ENCODE measurements at regions not wholly inside any gene's neighbourhood (a gene's known extent, or its start where the extent isn't known, plus 50 kb on each side); places are given as distances from the start of the nearest gene placed in this dataset.
"Not testable (repeated sequence)": the region's sequence is repeated elsewhere in the genome, so short reads cannot be mapped to it uniquely, and the experiment has no call there.

GRCh38 chr4:81375745-81376144, 96.0 kb downstream of the RASGEF1B start:
- no peak for DNase-seq (ENCODE audit: low read depth, low spot score)

GRCh38 chr4:81369886-81370285, 101.8 kb downstream of the RASGEF1B start:
- DNase-seq (ENCODE audit: low read depth, low spot score) = no peak

GRCh38 chr4:81366779-81367178, 104.9 kb downstream of the RASGEF1B start:
- no peak for DNase-seq (ENCODE audit: low read depth, low spot score)

- no peak for DNase-seq (ENCODE audit: low read depth, low spot score)
Observed at GRCh38 chr4:81360737-81361136, 111.0 kb downstream of the RASGEF1B start.

GRCh38 chr4:81359207-81359606, 112.5 kb downstream of the RASGEF1B start:
- DNase-seq (ENCODE audit: low read depth, low spot score) = no peak

- DNase-seq (ENCODE audit: low read depth, low spot score) = no peak
Observed at GRCh38 chr4:81358154-81358553, 113.6 kb downstream of the RASGEF1B start.

- DNase-seq (ENCODE audit: low read depth, low spot score) = no peak
Observed at GRCh38 chr4:81356621-81357020, 115.1 kb downstream of the RASGEF1B start.

- no peak for DNase-seq (ENCODE audit: low read depth, low spot score)
Observed at GRCh38 chr4:81355136-81355535, 116.6 kb downstream of the RASGEF1B start.

- no peak for DNase-seq (ENCODE audit: low read depth, low spot score)
Observed at GRCh38 chr4:81353861-81354260, 117.8 kb downstream of the RASGEF1B start.

- DNase-seq (ENCODE audit: low read depth, low spot score) = no peak
Observed at GRCh38 chr4:81352446-81352835, 119.3 kb downstream of the RASGEF1B start.

- peak; percentile 19 for DNase-seq (ENCODE audit: low read depth, low spot score)
Observed at GRCh38 chr4:81351654-81352445, 119.9 kb downstream of the RASGEF1B start.

- DNase-seq (ENCODE audit: low read depth, low spot score) = no peak
Observed at GRCh38 chr4:81350040-81350439, 121.7 kb downstream of the RASGEF1B start.

- DNase-seq (ENCODE audit: low read depth, low spot score) = no peak
Observed at GRCh38 chr4:81348778-81349094, 123.0 kb downstream of the RASGEF1B start.

- DNase-seq (ENCODE audit: low read depth, low spot score) = no peak
Observed at GRCh38 chr4:81348086-81348777, 123.5 kb downstream of the RASGEF1B start.

- DNase-seq (ENCODE audit: low read depth, low spot score) = no peak
Observed at GRCh38 chr4:81346719-81347118, 125.0 kb downstream of the RASGEF1B start.

GRCh38 chr4:81343536-81343935, 128.2 kb downstream of the RASGEF1B start:
- no peak for DNase-seq (ENCODE audit: low read depth, low spot score)

GRCh38 chr4:81343046-81343445, 128.0 kb upstream of the PRKG2 start:
- no peak for DNase-seq (ENCODE audit: low read depth, low spot score)

GRCh38 chr4:81337211-81337610, 122.2 kb upstream of the PRKG2 start:
- no peak for DNase-seq (ENCODE audit: low read depth, low spot score)

- DNase-seq (ENCODE audit: low read depth, low spot score) = no peak
Observed at GRCh38 chr4:81335122-81335912, 120.3 kb upstream of the PRKG2 start.

GRCh38 chr4:81330018-81330417, 115.0 kb upstream of the PRKG2 start:
- no peak for DNase-seq (ENCODE audit: low read depth, low spot score)

GRCh38 chr4:81326581-81326980, 111.6 kb upstream of the PRKG2 start:
- DNase-seq (ENCODE audit: low read depth, low spot score) = no peak

GRCh38 chr4:81324594-81324993, 109.6 kb upstream of the PRKG2 start:
- DNase-seq (ENCODE audit: low read depth, low spot score) = not testable (repeated sequence)

Data from pulmonary artery endothelial cell (primary cell).